DMS153 treated with DMSO at 0.1 percent for 48 hours (cell line): ENCODE measurements at regions not wholly inside any gene's neighbourhood (a gene's known extent, or its start where the extent isn't known, plus 50 kb on each side); places are given as distances from the start of the nearest gene placed in this dataset.

Experiments used
- DNase-seq: peaks from one replicate; lab custom pipeline; 2025; ENCODE audit not compliant: unreplicated experiment; lab: John Stamatoyannopoulos, UW

GRCh38 chr13:33512880-33513554 lies 227.5 kb upstream of the STARD13 start:
- no peak for DNase-seq

- no peak for DNase-seq
Observed at GRCh38 chr13:33514362-33514761, 228.8 kb upstream of the STARD13 start.

GRCh38 chr13:33515146-33515545 lies 229.6 kb upstream of the STARD13 start:
- no peak for DNase-seq

- DNase-seq: no peak
Observed at GRCh38 chr13:33518452-33518851, 232.9 kb upstream of the STARD13 start.

- DNase-seq: no peak
Observed at GRCh38 chr13:33519561-33520467, 234.3 kb upstream of the STARD13 start.

DNA sequence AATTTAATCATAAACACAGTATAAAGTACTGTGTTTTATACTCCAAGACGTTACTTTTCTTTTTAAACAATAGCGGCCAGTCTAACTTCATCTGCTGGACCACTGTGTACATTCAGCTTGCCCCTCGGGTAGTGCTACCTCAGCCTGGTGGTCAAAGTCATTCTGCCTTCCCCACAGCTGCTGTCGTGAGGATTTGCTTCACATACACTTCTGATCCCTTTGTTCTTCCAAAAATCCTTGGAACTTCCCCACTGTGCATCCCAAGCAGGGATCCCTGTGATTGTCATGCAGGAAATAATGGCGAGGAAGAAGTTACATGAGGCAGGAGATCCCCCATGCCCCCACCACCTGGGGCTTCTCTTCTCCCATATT lies 234.9 kb upstream of the STARD13 start:
- DNase-seq: no peak

DNA sequence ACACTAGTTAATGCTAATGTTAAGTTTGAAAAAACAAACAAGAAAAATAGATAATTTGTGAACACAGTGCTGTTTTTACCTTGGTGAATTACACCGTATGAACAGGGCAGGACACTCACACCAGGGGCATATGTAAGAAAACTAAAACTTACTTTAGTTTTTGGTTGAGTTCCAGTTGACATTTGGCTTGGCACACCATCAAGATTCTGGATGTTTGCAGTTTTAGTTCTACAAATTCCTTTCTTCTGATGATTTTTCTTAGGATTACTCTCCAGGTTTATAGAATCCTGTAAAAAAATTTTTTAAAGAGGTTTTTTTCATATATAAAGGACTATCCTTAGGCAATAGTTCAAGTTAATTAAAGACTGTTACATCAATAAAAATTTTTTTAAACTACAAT lies 238.5 kb upstream of the STARD13 start:
- no peak for DNase-seq

- no peak for DNase-seq
Observed at GRCh38 chr13:33525763-33526162, 240.2 kb upstream of the STARD13 start.

DNA sequence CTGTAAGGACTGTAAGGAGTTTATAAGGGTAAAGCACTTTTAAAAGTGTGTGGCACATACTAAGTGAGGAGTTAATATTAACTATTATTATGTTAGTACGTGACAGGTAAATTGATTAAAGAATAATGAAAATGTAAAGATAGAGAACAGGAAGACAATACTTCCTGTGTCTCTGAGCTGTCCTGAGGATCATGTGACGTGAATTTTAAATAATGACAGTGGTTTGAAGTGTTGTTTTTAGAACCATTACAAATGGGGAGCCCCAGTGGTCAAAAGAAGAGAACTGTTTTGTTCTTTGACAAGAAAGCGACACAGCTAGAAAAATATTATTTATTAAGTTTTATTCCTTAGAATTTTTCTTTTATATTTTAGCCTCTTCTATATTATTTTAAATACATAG lies 241.2 kb upstream of the STARD13 start:
- no peak for DNase-seq

GRCh38 chr13:33528896-33529295 lies 243.3 kb upstream of the STARD13 start:
- DNase-seq: no peak

DNA sequence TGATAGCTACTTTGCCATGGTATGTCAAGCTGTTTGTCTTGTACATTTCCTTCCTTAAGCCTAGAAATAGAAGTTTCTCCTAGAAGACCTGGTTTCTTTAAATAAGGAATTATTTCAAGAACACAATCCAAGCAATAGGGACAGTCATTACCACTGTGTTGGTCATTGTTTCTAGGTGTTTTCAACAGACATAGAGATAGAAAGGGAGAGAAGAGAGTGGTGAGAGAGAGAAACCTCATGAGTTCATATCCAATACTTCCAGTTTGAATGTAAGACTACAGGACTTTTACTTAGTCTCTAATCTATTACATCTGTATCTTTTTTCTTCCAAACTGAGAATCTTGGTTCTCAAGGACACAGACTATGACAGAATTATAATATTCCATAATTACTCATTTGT lies 245.9 kb upstream of the STARD13 start:
- DNase-seq: no peak

DNA sequence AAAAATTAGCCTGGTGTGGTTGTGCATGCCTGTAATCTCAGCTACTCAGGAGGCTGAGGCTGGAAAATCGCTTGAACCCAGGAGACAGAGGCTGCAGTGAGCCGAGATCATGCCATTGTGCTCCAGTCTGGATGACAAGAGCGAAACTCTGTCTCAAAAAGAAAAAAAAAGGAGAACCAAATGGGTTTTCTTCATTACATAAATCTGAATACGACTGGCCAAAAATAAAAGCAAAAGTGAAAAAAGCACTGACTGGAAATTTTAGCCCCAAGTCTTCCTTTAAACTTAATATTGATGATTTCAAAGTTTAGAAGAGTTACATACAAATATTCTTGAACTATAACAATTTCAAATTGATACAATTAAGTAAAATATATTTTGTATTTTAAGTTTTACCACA lies 249.5 kb upstream of the STARD13 start:
- DNase-seq: no peak

- DNase-seq: no peak
Observed at GRCh38 chr13:33536601-33537000, 251.0 kb upstream of the STARD13 start.

GRCh38 chr13:33537026-33537425 lies 251.5 kb upstream of the STARD13 start:
- no peak for DNase-seq

GRCh38 chr13:33537676-33538075 lies 252.1 kb upstream of the STARD13 start:
- DNase-seq: no peak

DNA sequence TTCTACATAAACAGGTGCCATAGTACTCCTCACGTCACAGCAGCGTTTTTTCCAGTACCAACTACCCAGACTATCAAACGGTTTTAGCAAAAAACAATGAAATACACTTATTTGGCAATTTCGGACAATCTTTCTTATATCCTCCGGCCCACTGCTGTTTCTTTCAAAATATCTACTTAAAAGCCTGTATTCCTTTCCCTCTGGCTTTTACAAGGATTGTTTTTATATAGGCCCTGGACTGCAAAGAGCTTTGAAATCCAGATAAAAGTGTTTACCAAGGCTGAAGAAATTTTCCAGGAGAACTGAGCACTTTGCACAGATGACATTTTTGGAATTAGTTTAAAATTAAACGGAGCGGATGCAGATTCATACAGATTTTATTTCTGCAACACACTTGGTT lies 255.9 kb upstream of the STARD13 start:
- DNase-seq: no peak

- DNase-seq: no peak
Observed at GRCh38 chr13:33541962-33542308, 256.4 kb upstream of the STARD13 start.

- peak; percentile 99 for DNase-seq
Observed at GRCh38 chr13:33542309-33543088, 256.9 kb upstream of the STARD13 start.

GRCh38 chr13:33543089-33543459 lies 257.5 kb upstream of the STARD13 start:
- no peak for DNase-seq

DNA sequence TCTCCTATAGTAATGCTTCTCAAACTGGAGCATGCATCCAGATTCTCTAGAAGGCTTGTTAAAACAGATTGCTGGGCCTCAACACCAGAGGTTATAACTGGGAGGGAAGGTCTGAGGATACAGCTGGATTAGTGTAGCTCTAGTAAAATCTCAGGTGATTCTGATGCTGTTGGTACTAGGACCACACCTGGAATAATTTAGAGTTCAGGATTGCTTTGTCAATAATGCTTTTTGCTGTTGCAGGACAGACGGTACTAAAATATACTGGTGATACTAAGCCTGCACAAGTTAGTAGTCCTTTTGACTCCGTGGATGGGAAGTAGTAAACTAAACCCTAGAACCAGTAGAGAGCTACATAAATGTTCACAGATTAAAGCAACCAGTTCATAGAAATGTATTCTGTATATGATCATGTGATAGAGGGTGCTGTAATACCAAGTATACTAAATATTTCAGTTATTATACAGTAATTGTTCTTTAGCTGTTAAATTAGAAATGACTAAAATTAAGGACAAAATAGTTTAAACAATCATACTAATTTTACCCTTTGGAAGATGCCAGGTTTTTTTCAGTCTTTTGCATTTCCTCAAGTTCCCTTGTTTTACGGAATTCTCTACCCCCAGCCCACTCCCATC lies 258.2 kb upstream of the STARD13 start:
- peak; percentile 45 for DNase-seq

GRCh38 chr13:33544308-33544707 lies 258.8 kb upstream of the STARD13 start:
- no peak for DNase-seq
